HEK293T (cell line): ENCODE measurements at regions not wholly inside any gene's neighbourhood (a gene's known extent, or its start where the extent isn't known, plus 50 kb on each side); places are given as distances from the start of the nearest gene placed in this dataset.

Experiments
- BHLHE40 ChIP-seq: fragments of 450-650 bp; IDR thresholded peaks from 2 replicates; pipeline ENCODE4 v1.6.1; 2016; ENCODE audit warnings: mild to moderate bottlenecking, moderate library complexity, borderline replicate concordance
- ELF4 ChIP-seq: fragments of 450-650 bp; IDR thresholded peaks from 2 replicates; pipeline ENCODE4 v1.6.1; 2017; ENCODE audit warnings: antibody characterized with exemption
- FOXA1 ChIP-seq: fragments of 450-650 bp; IDR thresholded peaks from 2 replicates; pipeline ENCODE4 v1.6.1; 2016; ENCODE audit warnings: mild to moderate bottlenecking
- FOXK2 ChIP-seq: fragments of 450-650 bp; IDR thresholded peaks from 2 replicates; pipeline ENCODE4 v1.6.1; 2016; ENCODE audit warnings: mild to moderate bottlenecking
- FOXM1 ChIP-seq: fragments of 450-650 bp; IDR thresholded peaks from 2 replicates; pipeline ENCODE4 v1.6.1; 2017; ENCODE audit warnings: mild to moderate bottlenecking, borderline replicate concordance
- L3MBTL2 ChIP-seq: fragments of 450-650 bp; conservative IDR thresholded peaks from 2 replicates; pipeline ENCODE4 v1.6.1; 2016; ENCODE audit warnings: mild to moderate bottlenecking
- NFRKB ChIP-seq: fragments of 450-650 bp; IDR thresholded peaks from 2 replicates; pipeline ENCODE4 v1.6.1; 2016; ENCODE audit warnings: mild to moderate bottlenecking, moderate library complexity
- PKNOX1 ChIP-seq: fragments of 450-650 bp; IDR thresholded peaks from 2 replicates; pipeline ENCODE4 v1.6.1; 2016
- SP1 ChIP-seq: fragments of 450-650 bp; IDR thresholded peaks from 2 replicates; pipeline ENCODE4 v1.6.1; 2017
- SUZ12 ChIP-seq: fragments of 450-650 bp; IDR thresholded peaks from 2 replicates; pipeline ENCODE4 v1.6.1; 2016; ENCODE audit warnings: mild to moderate bottlenecking
- TARDBP ChIP-seq: fragments of 450-650 bp; IDR thresholded peaks from 2 replicates; pipeline ENCODE4 v1.6.1; 2016
- ZNF384 ChIP-seq: fragments of 450-650 bp; IDR thresholded peaks from 2 replicates; pipeline ENCODE4 v1.6.1; 2016

- no peak for TF ChIP-seq ZNF384
- TF ChIP-seq BHLHE40 = no peak
- TF ChIP-seq PKNOX1 = no peak
- TF ChIP-seq SP1 = no peak
- no peak for TF ChIP-seq SUZ12
- no peak for TF ChIP-seq ELF4
- TF ChIP-seq L3MBTL2 = no peak
- TF ChIP-seq TARDBP = no peak
- TF ChIP-seq FOXA1 = no peak
- TF ChIP-seq FOXM1 = no peak
- TF ChIP-seq NFRKB = no peak
- no peak for TF ChIP-seq FOXK2
Observed at GRCh38 chr14:86039176-86039575, 509.2 kb downstream of the FLRT2 start.
